NCI-H2107 (cell line): ENCODE measurements at regions not wholly inside any gene's neighbourhood (a gene's known extent, or its start where the extent isn't known, plus 50 kb on each side); places are given as distances from the start of the nearest gene placed in this dataset.

Experiments
- DNase-seq: peaks from one replicate; lab custom pipeline; 2025; lab: John Stamatoyannopoulos, UW

DNA sequence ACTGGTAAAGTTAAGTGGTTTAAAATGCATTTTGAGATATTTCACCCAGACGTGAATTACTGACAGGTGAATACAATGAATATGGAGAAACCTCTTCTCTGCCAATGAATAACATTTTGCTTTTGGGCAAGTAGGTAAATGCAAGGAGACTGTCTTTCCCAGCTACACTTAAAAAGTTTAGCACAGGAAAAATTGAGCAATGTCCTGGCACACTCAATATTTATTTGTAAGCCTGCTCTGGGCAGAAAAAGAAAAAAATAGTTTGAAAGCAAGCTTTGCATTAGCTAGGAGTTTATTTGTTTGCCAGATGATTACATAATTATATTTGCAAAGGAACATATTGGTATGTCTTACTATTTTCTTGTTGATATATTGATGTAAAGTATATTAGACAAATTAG, 624.2 kb downstream of the ACTR3B start:
- DNase-seq = no peak

- no peak for DNase-seq
These were observed 626.0 kb downstream of the ACTR3B start for GRCh38 chr7:153385502-153385901.

- DNase-seq = no peak
These were observed 627.0 kb downstream of the ACTR3B start for GRCh38 chr7:153386556-153386955.

DNA sequence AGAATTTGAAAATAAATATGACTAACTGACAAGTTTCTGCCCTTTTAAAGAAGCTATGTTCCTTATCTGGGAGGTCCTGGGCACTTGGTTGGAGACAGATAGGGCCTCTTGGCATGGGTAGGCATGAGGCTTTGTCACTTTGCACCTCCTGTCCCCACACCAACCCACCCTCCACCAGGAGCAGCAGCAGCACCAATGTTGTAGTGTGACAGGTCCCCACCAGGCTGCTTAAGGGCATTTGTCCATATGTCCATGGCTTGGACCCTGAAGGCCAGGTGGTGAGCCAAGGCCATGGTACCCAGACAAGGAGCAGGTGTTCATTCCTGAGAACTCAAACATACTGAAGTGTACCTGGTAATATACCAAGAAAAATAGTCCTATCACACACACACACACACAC, 629.1 kb downstream of the ACTR3B start:
- DNase-seq = no peak

- no peak for DNase-seq
These were observed 629.7 kb downstream of the ACTR3B start for GRCh38 chr7:153389261-153389660.

- no peak for DNase-seq
These were observed 631.4 kb downstream of the ACTR3B start for GRCh38 chr7:153390955-153391354.

DNA sequence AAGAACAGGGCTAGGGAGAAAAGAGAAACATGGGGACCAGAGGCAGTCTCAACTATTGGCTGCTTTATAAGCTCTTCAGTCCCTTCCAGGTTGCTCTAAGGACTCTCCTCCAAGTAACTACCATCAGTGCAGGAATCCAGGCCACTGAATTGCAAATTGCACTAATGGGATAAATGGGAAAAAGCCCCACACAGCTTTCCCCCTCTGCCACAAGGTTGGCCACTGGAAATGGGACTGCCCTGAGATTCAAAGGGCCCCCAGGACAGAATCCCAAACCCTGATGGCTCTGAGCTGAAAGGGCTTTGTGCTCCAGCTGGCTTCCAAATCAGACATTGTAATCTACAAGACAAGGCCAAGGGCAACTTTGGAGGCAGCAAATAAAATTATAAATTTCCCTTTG, 633.2 kb downstream of the ACTR3B start:
- DNase-seq = no peak

GRCh38 chr7:153393666-153394065, 634.1 kb downstream of the ACTR3B start:
- no peak for DNase-seq

- DNase-seq = no peak
These were observed 636.9 kb downstream of the ACTR3B start for GRCh38 chr7:153396475-153396874.

DNA sequence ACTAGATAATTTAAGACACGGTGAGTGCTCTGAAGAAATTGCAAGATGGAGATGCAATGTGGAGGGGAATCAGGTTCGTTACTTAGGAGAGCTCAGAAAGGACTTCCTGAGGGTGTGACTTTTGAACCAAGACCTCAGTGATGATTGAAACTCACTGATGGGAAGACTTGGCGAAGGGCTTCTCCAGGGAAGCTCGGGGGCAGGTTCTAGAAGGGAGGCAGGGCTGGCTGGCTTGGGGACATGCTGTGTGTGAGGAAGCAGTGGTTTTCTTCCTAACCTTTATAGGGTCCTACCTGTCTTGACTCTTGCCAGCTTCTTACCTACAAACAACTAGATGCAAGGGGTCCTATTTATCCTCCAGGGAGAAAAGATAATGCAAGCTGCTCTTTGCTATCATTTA, 637.9 kb downstream of the ACTR3B start:
- no peak for DNase-seq

- DNase-seq = no peak
These were observed 638.4 kb downstream of the ACTR3B start for GRCh38 chr7:153397906-153398305.

GRCh38 chr7:153398370-153398769, 638.8 kb downstream of the ACTR3B start:
- DNase-seq = no peak

DNA sequence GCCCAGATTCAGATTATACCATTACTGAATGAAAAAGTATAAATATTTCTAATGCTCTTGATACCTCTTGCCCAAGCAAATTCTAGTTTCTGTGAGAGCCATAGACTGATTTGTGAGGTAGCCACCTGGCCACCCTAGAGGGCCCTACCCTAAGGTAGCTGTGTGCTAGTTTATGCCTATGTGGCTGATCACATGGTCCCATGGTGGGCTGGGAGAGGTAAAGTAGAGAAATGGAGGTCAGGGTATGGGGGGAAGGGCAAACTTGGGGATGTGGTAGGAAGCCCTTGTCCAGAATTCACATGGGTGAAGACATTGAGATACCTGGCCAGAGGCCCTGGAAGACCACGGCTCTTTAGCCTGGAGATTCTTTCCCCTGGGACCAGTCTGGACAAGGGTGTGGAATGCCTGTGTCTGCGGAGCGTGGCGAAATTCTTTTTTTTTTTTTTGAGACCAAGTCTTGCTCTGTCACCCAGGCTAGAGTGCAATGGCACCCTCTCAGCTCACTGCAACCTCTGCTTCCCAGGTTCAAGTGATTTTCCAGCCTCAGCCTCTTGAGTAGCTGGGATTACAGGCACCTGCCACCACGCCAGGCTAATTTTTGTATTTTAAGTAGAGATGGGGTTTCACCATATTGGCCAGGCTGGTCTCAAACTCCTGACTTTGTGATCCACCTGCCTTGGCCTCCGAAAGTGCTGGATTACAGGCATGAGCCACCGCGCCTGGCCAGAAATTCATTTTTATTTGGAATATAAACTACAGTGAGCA, 639.4 kb downstream of the ACTR3B start:
- no peak for DNase-seq

DNA sequence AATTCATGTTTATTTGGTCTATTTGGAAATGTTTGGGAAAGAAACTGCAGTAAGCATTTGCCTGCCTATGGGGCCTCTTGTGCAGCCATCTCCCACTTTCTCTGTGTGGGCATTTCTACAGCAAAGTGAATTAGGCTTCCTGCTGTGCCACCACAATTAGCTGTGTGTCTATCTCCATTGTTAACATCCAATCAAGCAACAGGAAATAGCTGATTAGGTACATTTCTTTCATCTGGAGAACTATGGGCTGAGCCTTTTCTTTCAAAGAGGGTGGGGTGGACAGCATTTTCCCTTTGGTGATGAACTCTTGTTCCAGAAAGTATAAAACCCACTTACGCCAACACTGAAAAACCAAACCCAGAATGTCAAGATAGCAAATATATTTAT, 640.0 kb downstream of the ACTR3B start:
- no peak for DNase-seq

- no peak for DNase-seq
These were observed 641.4 kb downstream of the ACTR3B start for GRCh38 chr7:153400735-153401593.

DNA sequence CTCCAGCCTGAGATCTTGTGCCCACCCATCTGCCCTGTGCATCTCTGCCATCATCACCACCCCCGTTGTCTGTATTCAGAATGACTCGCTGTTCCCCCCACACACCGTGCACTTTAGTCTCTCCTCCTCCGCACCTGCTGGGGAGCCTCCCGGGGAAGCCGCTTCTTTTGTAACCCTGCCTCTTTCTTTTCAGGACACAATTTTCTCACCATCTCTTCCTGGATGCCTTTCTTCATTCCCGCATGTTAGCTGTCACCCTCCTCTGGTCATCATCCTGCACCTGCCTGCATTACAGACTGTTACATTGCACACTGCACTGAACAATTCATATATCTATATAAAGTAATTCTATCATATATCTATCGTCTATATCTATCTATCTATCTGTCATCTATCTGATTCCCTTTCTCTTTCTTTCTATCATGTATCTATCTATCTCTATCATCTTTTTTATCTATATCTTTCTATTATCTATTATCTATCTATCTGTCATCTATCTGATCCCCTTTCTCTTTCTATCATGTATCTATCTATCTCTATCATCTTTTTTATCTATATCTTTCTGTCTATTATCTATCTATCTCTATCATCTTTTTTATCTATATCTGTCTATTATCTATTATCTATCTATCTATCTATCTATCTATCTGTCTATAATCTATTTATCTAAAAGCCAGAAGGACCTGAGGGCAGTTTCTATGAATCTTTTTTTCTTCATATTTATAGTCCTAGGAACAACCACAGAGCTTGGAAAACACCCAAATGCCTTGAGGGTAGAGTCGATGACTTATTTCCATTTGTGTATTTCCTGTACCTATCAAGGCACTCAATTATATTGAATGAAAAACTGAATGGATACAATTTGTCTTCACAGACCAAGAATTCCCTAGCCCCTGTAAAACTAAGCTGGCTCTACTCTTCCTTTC, 642.5 kb downstream of the ACTR3B start:
- DNase-seq = no peak

GRCh38 chr7:153402721-153403541, 643.4 kb downstream of the ACTR3B start:
- DNase-seq = no peak

- DNase-seq = no peak
These were observed 644.6 kb downstream of the ACTR3B start for GRCh38 chr7:153404124-153404523.

- DNase-seq = no peak
These were observed 645.3 kb downstream of the ACTR3B start for GRCh38 chr7:153404781-153405279.

DNA sequence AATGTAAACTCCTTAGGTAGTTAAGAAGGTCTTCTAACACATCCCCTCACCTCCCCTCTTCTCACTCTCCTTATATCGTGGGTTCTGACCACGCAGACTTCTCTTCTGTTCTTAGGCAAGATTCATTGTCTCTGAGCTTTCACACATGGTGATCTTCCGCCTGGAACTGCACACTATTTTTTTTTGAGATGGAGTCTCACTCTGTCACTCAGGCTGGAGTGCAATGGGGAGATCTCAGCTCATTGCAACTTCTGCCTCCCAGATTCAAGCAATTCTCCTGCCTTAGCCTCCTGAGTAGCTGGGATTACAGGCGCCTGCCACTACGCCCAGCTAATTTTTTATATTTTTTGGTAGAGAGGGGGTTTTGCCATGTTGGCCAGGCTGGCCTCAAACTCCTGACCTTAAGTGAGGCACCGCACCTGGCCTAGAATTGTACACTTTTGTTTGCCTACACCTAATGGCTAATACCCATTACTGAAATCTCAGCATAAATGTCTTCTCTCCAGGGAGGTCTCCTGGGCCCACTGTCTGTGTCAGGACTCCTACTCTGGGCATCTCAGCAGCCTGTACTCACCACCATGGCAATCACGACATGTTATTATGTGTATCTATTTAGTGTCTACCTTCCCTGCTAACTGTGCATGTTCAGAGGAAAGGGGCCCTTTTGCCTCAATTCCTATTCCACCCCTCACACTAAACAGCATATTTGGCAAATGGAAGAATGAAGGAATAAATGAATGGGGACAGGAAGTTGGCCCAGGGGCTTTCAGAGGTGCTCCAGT, 646.3 kb upstream of the DPP6 start:
- no peak for DNase-seq
